ENCODE measurements at regions not wholly inside any gene's neighbourhood (a gene's known extent, or its start where the extent isn't known, plus 50 kb on each side); places are given as distances from the start of the nearest gene placed in this dataset.

DNA sequence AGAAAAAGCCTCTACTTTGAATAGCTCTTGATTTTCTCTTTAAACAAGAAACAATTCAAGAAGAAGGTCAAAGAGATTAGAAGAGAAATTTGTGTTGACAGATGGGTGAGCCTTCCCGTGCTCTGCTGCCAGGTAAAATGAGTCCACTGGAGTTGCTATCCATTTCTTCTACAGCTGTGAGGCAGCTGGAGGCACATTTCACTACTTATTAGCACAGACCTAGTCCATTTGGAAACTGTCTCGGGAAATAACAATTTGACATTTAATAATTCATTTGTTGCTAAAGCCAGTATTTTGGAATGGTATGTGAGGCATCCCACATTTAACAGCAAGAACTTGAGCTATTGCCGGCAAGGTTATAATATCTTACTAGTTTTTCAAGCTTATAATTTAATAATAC, 396.8 kb upstream of the GRIA3 start:
- TF ChIP-seq, protein P1, sequence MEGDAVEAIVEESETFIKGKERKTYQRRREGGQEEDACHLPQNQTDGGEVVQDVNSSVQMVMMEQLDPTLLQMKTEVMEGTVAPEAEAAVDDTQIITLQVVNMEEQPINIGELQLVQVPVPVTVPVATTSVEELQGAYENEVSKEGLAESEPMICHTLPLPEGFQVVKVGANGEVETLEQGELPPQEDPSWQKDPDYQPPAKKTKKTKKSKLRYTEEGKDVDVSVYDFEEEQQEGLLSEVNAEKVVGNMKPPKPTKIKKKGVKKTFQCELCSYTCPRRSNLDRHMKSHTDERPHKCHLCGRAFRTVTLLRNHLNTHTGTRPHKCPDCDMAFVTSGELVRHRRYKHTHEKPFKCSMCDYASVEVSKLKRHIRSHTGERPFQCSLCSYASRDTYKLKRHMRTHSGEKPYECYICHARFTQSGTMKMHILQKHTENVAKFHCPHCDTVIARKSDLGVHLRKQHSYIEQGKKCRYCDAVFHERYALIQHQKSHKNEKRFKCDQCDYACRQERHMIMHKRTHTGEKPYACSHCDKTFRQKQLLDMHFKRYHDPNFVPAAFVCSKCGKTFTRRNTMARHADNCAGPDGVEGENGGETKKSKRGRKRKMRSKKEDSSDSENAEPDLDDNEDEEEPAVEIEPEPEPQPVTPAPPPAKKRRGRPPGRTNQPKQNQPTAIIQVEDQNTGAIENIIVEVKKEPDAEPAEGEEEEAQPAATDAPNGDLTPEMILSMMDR (IDR thresholded peaks at IDR 0.05; ENCODE audit: low read depth, low read length, missing input control): no peak
- no peak for TF ChIP-seq EGR1 (IDR thresholded peaks at IDR 0.05; ENCODE audit: low read depth in 2 of 2)
- no peak for TF ChIP-seq RAD21 (IDR thresholded peaks at IDR 0.05)
- no peak for TF ChIP-seq JUND (IDR thresholded peaks at IDR 0.05)
- TF ChIP-seq YY1 (IDR thresholded peaks at IDR 0.05): no peak
- no peak for TF ChIP-seq TAF1 (conservative IDR thresholded peaks at IDR 0.05)
- TF ChIP-seq, protein P2, sequence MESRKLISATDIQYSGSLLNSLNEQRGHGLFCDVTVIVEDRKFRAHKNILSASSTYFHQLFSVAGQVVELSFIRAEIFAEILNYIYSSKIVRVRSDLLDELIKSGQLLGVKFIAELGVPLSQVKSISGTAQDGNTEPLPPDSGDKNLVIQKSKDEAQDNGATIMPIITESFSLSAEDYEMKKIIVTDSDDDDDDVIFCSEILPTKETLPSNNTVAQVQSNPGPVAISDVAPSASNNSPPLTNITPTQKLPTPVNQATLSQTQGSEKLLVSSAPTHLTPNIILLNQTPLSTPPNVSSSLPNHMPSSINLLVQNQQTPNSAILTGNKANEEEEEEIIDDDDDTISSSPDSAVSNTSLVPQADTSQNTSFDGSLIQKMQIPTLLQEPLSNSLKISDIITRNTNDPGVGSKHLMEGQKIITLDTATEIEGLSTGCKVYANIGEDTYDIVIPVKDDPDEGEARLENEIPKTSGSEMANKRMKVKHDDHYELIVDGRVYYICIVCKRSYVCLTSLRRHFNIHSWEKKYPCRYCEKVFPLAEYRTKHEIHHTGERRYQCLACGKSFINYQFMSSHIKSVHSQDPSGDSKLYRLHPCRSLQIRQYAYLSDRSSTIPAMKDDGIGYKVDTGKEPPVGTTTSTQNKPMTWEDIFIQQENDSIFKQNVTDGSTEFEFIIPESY (IDR thresholded peaks at IDR 0.05): no peak
- TF ChIP-seq, protein P3, sequence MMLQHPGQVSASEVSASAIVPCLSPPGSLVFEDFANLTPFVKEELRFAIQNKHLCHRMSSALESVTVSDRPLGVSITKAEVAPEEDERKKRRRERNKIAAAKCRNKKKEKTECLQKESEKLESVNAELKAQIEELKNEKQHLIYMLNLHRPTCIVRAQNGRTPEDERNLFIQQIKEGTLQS (IDR thresholded peaks at IDR 0.05): no peak
- no peak for TF ChIP-seq GABPA (IDR thresholded peaks at IDR 0.05 in 1 of 2, conservative IDR thresholded peaks at IDR 0.05 in 1 of 2)
- TF ChIP-seq, protein P4, sequence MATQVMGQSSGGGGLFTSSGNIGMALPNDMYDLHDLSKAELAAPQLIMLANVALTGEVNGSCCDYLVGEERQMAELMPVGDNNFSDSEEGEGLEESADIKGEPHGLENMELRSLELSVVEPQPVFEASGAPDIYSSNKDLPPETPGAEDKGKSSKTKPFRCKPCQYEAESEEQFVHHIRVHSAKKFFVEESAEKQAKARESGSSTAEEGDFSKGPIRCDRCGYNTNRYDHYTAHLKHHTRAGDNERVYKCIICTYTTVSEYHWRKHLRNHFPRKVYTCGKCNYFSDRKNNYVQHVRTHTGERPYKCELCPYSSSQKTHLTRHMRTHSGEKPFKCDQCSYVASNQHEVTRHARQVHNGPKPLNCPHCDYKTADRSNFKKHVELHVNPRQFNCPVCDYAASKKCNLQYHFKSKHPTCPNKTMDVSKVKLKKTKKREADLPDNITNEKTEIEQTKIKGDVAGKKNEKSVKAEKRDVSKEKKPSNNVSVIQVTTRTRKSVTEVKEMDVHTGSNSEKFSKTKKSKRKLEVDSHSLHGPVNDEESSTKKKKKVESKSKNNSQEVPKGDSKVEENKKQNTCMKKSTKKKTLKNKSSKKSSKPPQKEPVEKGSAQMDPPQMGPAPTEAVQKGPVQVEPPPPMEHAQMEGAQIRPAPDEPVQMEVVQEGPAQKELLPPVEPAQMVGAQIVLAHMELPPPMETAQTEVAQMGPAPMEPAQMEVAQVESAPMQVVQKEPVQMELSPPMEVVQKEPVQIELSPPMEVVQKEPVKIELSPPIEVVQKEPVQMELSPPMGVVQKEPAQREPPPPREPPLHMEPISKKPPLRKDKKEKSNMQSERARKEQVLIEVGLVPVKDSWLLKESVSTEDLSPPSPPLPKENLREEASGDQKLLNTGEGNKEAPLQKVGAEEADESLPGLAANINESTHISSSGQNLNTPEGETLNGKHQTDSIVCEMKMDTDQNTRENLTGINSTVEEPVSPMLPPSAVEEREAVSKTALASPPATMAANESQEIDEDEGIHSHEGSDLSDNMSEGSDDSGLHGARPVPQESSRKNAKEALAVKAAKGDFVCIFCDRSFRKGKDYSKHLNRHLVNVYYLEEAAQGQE (IDR thresholded peaks at IDR 0.05): no peak
- TF ChIP-seq HNF4A (conservative IDR thresholded peaks at IDR 0.05): no peak
- TF ChIP-seq FOXA1 (IDR thresholded peaks at IDR 0.05): no peak
- TF ChIP-seq, protein P5, sequence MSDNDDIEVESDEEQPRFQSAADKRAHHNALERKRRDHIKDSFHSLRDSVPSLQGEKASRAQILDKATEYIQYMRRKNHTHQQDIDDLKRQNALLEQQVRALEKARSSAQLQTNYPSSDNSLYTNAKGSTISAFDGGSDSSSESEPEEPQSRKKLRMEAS (IDR thresholded peaks at IDR 0.05): no peak
- no peak for TF ChIP-seq FOXA2 (IDR thresholded peaks at IDR 0.05)
